Gastrocnemius medialis (tissue), 4 donors: ENCODE measurements at regions not wholly inside any gene's neighbourhood (a gene's known extent, or its start where the extent isn't known, plus 50 kb on each side); places are given as distances from the start of the nearest gene placed in this dataset.

Experiments
- ATAC-seq, 2 donors: fragments of 150-250 bp; one replicate each; pipeline ENCODE4 v1.9.1; 2016
- DNase-seq, 2 donors: peaks; one replicate each; pipeline ENCODE4 v3.0.0-alpha.2; 2019
- H3K27ac ChIP-seq, 4 donors: fragments of 200-600 bp; sonication (generic); 1 replicate in 1 of 4; 2 replicates in 3 of 4; pipeline ENCODE4 v1.5.1; 2016 to 2018; ENCODE audit warnings: mild to moderate bottlenecking in 2 of 4, moderate library complexity in 1 of 4
- H3K27me3 ChIP-seq, 3 donors: fragments of 200-600 bp; sonication (generic) in 2 of 3; 1 replicate in 1 of 3; 2 replicates in 2 of 3; pipeline versions ENCODE4 v1.5.1 to v1.6.0; 2016 to 2019; ENCODE audit warnings: mild to moderate bottlenecking in 1 of 3, moderate library complexity in 1 of 3
- H3K36me3 ChIP-seq, 2 donors: fragments of 200-600 bp; sonication (generic) in 1 of 2; one replicate each; pipeline ENCODE4 v1.5.1; 2017 to 2018
- H3K4me1 ChIP-seq, 2 donors: fragments of 200-600 bp; sonication (generic) in 1 of 2; one replicate each; pipeline ENCODE4 v1.5.1; 2016 to 2017; ENCODE audit warnings: mild to moderate bottlenecking in 2 of 2
- H3K4me3 ChIP-seq, 4 donors: fragments of 200-600 bp; sonication (generic) in 3 of 4; 1 replicate in 1 of 4; 2 replicates in 3 of 4; pipeline ENCODE4 v1.5.1; 2016 to 2019; ENCODE audit warnings: mild to moderate bottlenecking in 2 of 4
- H3K9me3 ChIP-seq, 3 donors: fragments of 200-600 bp; sonication (generic) in 2 of 3; 1 replicate in 1 of 3; 2 replicates in 2 of 3; pipeline ENCODE4 v1.5.1; 2016 to 2019
- CTCF ChIP-seq, 5 experiments: fragments of 450-650 bp in 3 of 5; fragments of 200-600 bp in 2 of 5; sonication (generic) in 2 of 5; IDR thresholded peaks in 4 of 5; conservative IDR thresholded peaks in 1 of 5; 1 replicate in 4 of 5; 2 replicates in 1 of 5; pipeline ENCODE4 v1.5.1; 2016 to 2019; ENCODE audit warnings: antibody characterized with exemption in 5 of 5, mild to moderate bottlenecking in 3 of 5, moderate library complexity in 3 of 5
- POLR2A ChIP-seq, 2 donors: fragments of 450-650 bp; IDR thresholded peaks; one replicate each; pipeline ENCODE4 v1.6.1; 2017; ENCODE audit warnings: antibody characterized with exemption in 2 of 2, mild to moderate bottlenecking in 2 of 2, moderate library complexity in 2 of 2
- in situ Hi-C, 4 donors: fragments of 200-750 bp; cut with MboI; loops; one replicate each; pipeline versions ENCODE4 v1.15.0 to v1.8.0; 2017; ENCODE audit warnings: low sequenced_read_pairs in 4 of 4
- intact Hi-C: fragments of 100-400 bp; cut with DNase I; formaldehyde crosslinking; loops from one replicate; pipeline ENCODE4 v1.15.1; 2023; ENCODE audit warnings: low total_unique reads

GRCh38 chr12:27180906-27181505 lies 63.1 kb upstream of the STK38L start:
- Histone ChIP-seq H3K27me3 (no peaks in the 10 kb centered on the region), H3K27ac (no peak overlapping the region), H3K4me3 (no peak overlapping the region), H3K36me3 (no peaks in the 10 kb centered on the region), H3K4me1 (peaks cover 13 to 15% of the 10 kb centered on the region in 2 donors), H3K9me3 (no peaks in the 10 kb centered on the region)
- ATAC-seq (no peak), DNase-seq (no peak)
- TF ChIP-seq CTCF (IDR thresholded peaks at IDR 0.05 in 4 of 5, conservative IDR thresholded peaks at IDR 0.05 in 1 of 5) (no peak), POLR2A (IDR thresholded peaks at IDR 0.05) (no peak)
- intact Hi-C loops (no loop called here), in situ Hi-C loops (no loop called here)

GRCh38 chr12:27183342-27183741 lies 60.7 kb upstream of the STK38L start:
- intact Hi-C loops: no loop called here

GRCh38 chr12:27185234-27186021 lies 58.7 kb upstream of the STK38L start:
- H3K4me1 ChIP-seq: no peaks in the 10 kb centered on the region
- H3K27me3 ChIP-seq: no peaks in the 10 kb centered on the region
- H3K4me3 ChIP-seq: no peak overlapping the region
- intact Hi-C loops (no loop called here), in situ Hi-C loops (no loop called here)
- DNase-seq (no peak), ATAC-seq (no peak)
- no peak overlapping the region for H3K27ac ChIP-seq
- H3K9me3 ChIP-seq: no peaks in the 10 kb centered on the region
- no peak for TF ChIP-seq POLR2A (IDR thresholded peaks at IDR 0.05)
- TF ChIP-seq CTCF (IDR thresholded peaks at IDR 0.05 in 4 of 5, conservative IDR thresholded peaks at IDR 0.05 in 1 of 5): no peak
- H3K36me3 ChIP-seq: no peaks in the 10 kb centered on the region

More at GRCh38 chr12:27183342-27183741, 60.7 kb upstream of the STK38L start:
- no peaks in the 10 kb centered on the region for H3K9me3 ChIP-seq
- TF ChIP-seq CTCF (IDR thresholded peaks at IDR 0.05 in 4 of 5, conservative IDR thresholded peaks at IDR 0.05 in 1 of 5) (no peak), POLR2A (IDR thresholded peaks at IDR 0.05) (no peak)
- no peak for ATAC-seq
- DNase-seq: no peak
- peaks cover 13 to 15% of the 10 kb centered on the region in 2 donors for H3K4me1 ChIP-seq
- no peaks in the 10 kb centered on the region for H3K36me3 ChIP-seq
- H3K4me3 ChIP-seq: no peak overlapping the region
- in situ Hi-C loops: no loop called here
- no peaks in the 10 kb centered on the region for H3K27me3 ChIP-seq
- H3K27ac ChIP-seq: no peak overlapping the region

GRCh38 chr12:27186022-27186839 lies 57.9 kb upstream of the STK38L start:
- DNase-seq (no peak), ATAC-seq (no peak)
- Histone ChIP-seq H3K4me3 (no peak overlapping the region), H3K36me3 (no peaks in the 10 kb centered on the region), H3K27me3 (no peaks in the 10 kb centered on the region), H3K9me3 (no peaks in the 10 kb centered on the region), H3K4me1 (no peaks in the 10 kb centered on the region), H3K27ac (no peak overlapping the region)
- intact Hi-C loops: no loop called here
- in situ Hi-C loops: no loop called here
- no peak for TF ChIP-seq CTCF (IDR thresholded peaks at IDR 0.05 in 4 of 5, conservative IDR thresholded peaks at IDR 0.05 in 1 of 5)
- no peak for TF ChIP-seq POLR2A (IDR thresholded peaks at IDR 0.05)
